ENCODE measurements at regions not wholly inside any gene's neighbourhood (a gene's known extent, or its start where the extent isn't known, plus 50 kb on each side); places are given as distances from the start of the nearest gene placed in this dataset.

DNA sequence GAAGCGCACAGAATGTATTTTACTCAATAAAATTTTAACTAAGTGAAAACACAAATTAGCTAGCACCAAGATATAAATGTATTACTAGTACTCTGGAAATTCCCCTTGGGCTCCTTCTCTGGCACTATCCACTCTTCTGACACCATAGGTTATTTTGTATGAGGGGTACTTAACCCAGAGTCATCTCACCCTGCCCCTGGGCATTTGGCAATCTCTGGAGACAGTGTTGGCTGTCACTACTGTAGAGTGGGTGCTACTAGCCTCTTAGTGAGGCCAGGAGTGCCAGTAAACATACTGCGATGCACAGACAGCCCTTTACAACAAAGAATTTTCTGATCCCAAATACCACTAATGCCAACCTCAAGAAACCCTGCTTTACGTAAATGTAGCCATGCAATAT lies 246.3 kb upstream of the KBTBD8 start:
- DNase-seq: no peak

DNA sequence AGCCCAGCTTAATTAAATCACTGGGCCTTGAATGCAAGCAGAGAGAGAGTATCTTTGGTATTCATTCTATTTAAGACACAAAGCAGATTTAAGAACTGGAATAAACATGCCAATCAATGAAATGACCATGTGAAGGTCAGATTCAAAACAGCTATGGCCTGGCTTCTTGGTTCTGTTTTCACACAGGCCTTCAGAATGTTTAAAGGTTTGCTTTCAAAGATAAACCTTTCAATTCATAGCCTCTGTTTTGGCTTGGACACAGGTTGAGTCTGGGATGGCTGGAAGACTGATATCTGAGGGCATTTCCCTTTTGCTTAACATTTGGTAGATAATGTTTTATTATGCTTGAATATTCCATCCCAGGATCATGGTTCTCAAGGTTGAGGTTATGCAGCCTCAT lies 244.4 kb upstream of the KBTBD8 start:
- no peak for DNase-seq

DNA sequence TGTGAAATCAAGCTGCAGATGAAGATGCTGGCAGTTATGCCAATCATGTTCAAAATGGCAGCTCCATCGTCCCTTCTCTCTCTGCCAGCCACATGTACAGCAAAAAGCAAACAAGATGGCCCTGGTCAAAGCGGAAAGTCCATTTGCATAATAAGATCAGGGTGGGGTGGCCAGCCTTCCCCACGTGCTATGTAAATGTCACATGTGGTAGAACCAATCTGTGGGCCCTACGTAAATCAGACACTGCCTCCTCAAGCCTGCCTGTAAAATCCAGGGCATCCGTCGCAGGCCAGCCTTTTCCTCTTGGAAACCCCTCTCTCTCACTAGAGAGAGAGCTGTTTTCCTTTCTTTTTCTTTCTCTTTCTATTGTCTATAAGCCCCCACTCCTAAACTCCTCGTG lies 243.5 kb upstream of the KBTBD8 start:
- no peak for DNase-seq

DNA sequence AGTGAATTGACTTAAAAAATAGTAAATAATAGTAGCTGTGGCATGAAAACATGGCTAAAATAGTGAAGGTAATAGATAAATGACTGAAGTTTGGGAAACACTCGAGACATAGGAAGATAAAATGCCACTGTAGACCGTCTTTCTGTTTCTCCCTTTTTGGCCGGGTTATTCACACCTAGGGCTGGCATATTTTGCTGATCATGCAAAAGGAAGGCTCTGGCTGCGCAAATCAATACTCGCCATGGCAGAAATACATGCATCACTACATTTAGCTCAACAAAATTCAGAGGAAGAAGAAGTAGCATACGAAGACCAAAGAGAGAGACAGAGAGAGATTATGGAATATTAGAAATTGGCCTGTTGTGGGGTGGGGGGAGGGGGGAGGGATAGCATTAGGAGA lies 242.2 kb upstream of the KBTBD8 start:
- DNase-seq: no peak

DNA sequence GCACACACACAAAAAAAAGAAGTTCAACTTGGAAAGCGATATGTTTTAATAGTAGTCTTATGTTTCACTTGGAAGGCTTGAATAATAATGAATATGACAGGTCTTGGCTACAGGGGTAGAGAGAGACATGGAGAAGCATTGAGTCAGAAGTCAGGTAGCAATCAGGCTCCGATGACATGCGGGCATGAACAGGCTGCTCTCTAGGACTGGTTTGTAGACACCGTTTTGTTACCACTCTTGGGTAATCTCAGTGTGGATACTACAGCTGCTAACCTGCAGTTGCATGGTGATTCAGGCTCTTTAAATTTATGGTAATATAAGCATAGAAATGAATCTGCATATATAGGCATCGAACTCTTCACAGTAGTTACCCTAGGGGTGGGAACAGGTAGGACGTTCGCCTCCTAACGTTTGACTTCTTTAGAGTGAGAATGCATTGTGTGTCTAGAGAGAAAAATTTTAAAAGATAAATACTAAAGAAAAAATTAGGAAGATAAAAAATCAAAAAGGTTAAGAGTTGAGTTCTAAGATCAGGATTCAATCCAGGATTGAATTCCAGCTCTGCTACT lies 241.6 kb upstream of the KBTBD8 start:
- DNase-seq: no peak

DNA sequence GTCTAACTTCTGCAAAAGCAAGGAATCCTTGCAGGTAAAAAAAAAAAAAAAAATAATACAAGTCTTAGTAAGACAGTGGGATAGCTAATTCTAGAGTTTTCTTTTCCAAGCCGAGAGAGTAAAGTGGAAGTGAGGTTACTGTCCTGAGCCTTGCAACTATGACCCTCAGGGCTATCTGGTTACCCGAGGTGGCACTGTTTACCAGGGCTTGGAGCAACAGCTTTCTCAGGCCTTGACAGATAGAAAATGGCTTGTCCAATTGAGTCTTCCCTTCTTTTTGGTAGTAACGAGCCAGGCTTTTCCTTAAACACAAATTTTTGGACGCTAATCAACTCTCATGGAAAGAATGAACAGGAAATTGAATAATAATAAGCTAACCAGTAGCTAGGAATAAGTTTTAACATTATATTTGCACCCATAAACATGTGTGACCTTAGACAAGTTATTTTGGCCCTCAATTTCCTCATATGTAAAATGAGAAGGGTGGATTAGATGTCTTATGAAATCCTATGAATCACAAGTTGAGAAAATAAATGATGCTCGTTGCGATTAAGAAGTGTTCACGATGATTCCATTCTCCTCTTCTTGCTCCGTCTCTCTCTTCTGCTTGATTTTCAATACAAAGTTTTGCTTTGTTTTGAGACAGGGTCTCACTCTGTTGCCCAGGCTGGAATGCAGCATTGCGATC lies 236.9 kb upstream of the KBTBD8 start:
- DNase-seq: no peak

DNA sequence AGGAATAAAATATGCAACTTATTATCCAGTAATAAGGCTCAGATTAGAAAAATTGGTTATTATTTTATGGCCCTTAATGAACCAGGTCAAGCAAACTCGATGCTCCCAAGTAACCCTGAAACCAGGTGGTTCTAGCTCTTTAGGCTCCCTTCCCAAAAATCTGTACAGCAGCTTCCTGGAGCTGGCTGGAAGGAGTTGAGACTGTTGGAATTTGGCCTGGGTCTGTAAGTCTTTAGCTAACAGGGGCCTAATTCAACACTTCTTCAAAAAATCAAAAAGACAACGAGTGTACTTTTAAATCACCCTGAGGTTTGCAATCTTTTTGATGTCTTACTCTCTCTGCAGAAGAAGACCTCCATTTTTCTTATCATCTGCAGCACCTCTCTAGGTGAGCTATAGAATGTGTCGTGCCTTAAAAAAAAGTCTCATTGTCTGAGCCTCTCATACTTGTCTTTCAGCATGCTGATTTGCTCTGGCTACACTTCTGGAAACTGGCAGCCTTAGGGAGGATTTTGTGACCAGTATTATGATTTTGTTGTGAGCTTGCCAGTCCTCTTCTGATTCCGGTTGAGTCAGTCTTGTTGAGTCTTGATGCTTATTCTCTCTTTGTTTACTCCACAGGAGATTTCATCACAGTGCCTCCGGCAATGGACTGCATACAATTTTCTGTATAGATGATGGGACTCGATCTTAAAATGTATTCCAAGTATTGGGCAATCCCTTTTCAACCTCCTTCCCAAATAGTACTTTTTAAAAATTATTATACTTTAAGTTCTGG lies 235.0 kb upstream of the KBTBD8 start:
- DNase-seq: no peak

DNA sequence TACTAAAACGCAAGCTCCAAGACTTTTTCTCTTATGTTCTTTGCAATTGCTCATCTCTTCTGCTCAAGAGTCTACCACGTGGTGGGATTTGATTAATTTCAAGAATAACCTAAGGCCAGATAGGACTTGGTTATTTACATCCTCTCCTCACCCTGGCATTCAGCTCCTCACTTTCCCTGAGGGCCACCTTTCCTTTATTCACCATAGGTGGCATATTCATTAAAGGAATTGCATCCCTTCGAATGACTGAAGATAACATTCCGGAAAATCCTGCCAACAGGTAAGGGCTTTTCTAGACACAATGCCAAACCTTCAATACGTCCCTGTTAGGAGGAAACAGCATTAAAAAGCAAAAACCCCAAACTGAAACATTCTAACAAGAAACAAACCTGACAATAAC lies 220.0 kb upstream of the KBTBD8 start:
- DNase-seq: no peak

DNA sequence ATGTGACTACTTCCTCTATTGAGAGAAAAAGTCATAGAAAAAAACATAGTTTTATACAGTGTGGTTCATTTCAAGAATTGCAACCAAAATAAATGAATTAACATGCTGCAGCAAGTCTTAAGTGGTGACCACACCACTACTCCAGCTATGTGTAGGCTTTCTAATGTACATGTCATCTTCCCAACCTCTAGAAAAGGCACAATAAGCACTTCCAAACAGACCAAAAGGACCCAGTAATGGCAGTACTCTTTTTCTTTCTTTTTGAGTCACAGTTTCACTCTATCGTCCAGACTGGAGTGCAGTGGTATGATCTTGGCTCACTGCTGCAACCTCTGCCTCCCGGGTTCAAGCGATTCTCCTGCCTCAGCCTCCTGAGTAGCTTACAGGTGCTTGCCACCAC lies 219.3 kb upstream of the KBTBD8 start:
- DNase-seq: no peak

DNA sequence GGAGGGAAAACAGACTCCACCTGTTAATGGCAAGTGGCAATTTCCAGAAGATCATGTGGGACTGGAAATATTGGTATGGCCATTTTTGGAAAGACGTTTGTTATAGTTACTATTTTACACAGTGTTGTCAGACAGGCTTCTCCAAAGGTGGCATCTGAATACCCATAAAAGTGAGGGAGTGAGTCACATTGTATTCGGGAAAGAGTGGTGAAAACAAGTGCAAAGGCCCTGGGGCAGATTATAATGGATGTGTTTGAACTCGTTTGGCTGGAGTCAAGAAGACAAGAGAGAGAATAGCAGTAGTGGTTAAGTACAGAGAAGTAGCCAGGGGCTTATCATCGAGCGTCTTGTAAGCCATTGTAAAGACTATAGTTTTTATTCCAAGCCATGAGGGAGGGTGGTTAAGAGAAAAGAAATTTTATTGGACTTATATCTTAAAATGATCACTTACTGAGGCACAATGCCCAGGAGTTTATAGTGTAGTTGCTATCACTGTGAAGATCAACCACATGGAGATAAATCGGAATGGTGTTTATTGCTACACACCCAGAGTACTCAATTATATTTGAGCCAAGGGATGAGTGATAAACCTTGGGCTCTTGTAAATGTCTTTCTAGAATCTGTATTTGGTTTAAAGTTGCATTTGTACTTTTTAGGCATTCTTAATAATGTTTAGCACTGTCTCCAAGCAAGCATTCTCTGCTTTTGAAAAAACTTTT lies 212.8 kb upstream of the KBTBD8 start:
- DNase-seq: no peak

DNA sequence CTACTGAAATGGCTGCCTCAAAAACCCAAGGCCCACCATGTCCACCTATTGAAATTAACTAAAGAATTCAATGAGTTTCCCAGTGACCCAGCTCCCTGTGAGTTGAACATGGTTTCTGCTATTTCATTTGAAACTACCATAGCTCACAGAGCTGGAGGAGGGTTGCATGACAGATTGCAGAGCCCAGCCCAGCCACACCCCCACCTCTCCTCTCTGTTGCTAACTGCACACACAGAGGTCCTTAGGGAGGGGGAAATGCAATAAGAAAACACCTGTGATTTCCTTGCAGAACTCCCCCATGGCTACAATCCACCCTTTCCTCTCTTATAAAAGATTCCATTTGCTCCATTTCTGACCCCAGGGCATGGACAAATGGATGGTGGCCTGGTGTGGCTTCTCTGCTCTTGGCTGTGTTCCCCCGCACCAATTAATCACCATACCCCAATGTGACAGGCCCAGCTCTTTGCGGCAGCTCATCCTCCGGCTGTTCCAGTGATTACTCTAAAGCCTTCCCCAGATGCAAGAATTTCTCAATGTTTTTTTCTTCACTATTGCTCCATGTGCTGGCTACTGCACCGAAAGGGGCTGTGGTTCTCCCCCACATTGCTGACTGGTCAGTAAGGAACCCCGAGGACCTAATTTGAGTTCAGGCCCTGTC lies 208.4 kb upstream of the KBTBD8 start:
- DNase-seq: no peak

DNA sequence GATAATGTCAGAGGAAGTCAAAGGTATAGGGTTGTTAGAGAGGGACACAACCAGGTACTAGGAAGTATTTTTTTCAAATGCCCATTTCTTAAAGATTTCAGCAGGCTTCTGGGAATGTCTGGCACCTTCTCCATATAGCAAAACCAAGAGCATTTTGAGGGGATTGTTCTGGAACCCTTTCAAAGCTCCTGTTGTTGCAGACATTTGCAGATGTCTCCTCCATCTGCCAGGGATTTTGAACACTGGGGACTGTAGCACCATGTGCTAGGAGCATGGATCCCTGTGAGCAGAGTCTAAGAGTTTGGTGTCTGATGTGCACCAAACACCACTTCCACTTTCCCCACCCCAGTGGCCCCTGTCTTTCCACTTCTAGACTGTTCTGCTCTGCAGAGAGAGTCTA lies 206.0 kb upstream of the KBTBD8 start:
- DNase-seq: no peak

DNA sequence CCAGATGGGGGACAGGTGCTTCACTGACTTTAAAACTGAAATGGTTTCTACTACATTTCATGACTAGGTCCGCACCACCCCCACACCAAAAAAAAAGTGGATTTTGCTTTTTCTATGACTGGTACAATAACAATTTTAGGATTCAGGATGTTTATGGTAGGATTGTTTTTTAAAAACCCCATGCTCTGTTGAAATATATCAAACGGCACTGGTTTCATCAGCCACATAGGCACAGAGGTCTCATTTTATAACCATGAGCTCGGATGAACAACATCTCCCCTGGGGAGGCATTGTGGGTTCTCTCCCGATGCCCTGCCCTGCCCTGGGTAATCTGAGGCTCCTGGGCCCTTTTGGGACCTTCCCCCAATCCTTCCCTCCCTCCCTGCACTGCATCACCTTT lies 202.7 kb upstream of the KBTBD8 start:
- DNase-seq: no peak

DNA sequence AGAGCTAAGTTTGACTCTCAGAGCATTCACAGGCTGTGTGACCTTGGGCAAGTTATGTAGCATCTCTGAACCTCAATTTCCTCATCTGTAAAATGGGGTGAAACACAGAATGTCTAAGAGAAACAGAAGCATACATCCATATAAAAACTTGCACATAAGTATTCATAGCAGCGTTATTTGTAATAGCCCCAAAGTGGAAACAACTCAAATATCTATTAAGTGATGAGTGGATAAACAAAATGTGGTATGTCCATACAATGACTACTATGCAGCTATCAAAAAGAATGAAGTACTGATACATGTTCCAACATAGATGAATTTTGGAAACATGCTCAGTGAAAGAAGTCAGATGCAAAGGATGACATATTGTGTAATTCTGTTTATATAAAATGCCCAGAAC lies 201.8 kb upstream of the KBTBD8 start:
- no peak for DNase-seq

DNA sequence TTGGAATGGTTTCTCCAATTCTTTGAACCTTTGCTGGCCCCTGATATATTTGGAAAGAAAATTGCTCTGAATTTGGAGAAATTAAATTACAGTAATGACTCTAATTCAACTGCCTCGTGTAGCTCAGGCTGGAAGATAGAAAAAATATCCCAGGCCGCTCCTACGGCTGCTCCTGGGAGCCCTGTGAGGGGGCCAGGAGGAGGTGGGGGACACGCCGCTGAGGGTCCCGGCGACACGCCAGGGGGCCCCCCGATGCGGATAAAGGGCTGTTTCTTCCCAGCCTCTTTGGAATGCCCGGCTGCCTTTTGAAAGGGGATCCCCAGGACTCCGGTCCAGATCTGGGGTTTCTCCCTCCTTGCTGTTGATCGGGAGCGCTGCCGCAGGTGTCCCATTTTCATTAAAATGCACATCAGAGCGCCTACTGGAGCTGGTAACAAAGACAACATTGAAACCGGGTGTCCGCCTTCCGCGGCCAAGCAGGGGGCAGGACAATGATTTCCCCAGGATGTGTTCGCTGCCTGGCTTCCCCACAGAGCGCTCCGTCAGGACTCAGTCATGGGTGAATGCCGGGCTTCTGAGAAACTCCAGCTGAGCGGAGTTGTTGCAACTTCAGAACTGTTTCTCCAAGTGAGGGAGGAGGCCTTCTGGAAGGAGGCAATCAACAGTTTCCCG lies 200.1 kb upstream of the KBTBD8 start:
- no peak for DNase-seq

DNA sequence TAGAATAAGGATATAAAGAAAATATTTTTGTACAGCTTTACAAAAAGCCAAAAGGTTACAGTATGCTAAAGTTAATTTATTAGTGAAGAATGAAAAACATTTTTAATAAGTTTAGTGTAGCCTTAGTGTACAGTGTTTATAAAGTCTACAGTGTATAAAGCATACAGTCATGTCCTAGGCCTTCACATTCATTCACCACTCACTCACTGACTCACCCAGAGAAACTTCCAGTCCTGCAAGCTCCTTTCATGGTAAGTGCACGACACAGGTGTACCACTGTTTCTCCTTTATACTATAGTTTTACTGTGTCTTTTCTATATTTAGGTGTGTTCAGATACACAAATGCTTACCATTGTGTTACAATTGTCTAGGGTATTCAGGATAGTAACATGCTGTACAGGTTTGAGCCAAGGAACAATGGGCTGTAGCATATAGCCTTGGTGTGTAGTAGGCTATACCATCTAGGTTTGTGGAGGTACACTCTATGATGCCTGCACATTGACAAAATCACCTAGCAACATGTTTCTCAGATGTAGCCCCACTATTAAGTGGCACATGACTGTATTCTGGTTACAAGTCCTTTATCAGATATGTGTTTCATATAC lies 197.1 kb upstream of the KBTBD8 start:
- DNase-seq: no peak

DNA sequence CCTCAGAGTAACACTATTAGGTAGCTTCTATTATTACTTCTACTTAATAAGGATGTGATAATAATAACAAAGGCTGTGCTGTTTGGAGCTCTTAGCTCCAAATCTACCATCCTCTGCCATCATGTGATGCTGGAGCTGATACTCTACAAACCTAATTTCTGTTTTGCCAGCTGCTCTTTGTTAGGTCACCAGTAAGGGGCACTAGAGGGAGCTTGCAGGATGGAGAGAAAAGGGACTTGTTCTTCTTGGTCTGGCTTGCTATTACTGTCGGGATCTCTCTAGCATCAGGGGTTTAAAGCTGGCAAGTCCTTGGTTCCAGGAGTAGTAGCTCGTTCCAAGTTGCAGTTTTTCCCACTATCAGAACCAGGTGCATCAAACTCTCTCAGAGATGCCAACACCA lies 194.9 kb upstream of the KBTBD8 start:
- DNase-seq: no peak

DNA sequence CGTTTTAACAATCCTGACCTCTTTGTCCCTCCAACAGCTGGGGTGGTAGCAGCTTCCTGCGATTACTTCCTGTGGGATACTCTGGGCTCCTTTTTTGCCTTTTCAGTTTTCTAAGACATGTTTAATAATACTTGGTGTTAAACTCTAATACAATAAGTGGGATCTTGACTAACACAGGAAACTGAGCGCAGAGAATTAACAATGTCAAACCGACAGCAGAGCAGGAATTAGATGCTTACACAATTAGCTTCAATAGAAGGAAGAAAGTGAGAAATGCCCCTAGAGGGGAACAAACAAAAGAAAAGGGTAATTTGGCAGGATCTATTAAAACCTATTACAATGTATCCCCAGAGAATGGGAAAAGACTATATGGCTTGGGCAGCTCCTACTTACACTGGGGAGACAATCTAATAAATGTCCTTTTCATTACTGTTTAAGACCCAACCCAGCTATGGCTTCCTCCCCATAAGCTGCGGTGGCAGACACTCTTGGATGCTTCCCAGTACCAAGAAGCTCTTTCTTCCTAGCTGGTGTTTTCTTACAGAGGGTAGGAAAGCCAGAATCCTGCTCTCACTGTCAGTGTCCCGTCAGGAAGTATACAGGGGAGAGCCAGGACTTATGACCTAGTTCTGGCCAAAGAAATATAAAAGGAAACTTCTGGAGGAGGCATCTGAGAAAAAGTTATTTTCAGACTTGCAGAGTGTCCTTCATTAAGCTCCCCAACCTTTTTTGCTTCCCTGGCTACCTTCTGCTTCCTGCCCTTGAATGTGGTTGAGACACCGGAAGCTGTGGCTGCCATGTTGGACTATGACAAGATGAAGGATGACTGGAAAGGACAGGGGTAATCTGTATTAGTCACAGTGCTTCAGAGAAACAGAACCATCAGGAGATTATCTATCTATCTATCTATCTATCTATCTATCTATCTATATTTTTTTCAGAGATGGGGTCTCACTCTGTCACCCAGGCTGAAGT lies 194.1 kb upstream of the KBTBD8 start:
- DNase-seq: no peak

DNA sequence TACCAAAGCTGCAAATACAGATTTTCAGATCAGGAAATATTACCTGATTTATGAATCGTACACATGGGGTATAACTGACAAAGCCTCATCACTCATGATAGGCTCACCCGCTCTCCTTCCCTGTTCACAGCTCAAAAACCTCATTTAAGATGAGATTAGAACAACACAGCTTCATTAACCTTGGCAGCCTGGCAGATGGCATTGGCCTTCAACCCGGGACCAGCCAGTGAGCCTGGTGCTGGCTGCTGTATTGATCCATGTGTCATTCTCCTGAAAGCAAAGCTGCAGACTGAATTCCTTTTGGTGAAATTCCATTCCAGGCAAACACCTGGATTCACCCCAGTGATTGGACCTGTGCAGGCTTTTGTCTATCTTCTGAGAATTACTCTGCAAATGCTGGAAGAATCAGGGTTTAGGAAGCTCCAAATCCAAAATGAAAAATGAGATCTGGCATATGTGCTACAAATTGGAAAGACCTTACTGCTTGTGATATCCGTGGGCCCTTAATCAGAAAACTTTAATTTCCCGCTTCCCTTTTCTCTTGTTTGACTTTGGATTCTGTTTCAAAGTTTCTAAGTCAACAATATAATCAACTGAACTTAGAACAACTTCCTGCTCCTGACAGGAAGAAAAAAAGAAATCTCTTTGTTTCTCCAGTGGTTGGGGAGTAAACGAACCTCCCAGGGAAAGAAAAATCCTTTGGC lies 189.1 kb upstream of the KBTBD8 start:
- DNase-seq: no peak

DNA sequence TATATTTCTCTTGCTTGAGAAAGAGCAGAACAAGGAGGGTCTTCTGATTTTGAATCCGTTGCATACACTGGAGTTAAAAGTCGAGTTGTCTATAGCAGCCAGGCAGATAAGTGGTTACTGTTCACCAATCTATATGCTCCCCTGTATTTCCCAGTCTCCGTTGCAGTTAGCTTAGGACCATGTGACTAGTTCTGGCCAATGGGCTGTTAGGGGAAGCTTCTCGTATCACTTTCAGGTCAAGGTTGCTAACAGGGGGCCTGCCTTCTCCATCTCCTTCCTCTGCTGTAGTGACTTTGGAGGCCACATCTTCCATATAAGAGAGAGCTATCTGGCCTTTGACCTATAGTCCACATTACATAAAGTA lies 188.5 kb upstream of the KBTBD8 start:
- DNase-seq: no peak

All from activated CD4-positive, alpha-beta T cell treated with anti-CD3 and anti-CD28 coated beads, Interleukin-2, amount 50 U/mL, for 1 hour (primary cell).